SK-N-SH (cell line): ENCODE measurements at regions not wholly inside any gene's neighbourhood (a gene's known extent, or its start where the extent isn't known, plus 50 kb on each side); places are given as distances from the start of the nearest gene placed in this dataset.
A peak's percentile ranks its signal among the peaks of the same experiment; 100 is the strongest.

Experiments
- CTCF ChIA-PET: fragments of 300-600, 350-600 bp; formaldehyde crosslinking; extraction: SDS; loops from one replicate; lab custom pipeline; 2021; lab: Yijun Ruan, JAX
- POLR2A ChIA-PET: fragments of 350-600 bp; sonication (Branson Sonifier 250); formaldehyde crosslinking; extraction: SDS; loops from one replicate; lab custom pipeline; 2020; ENCODE audit warnings: antibody characterized with exemption, inconsistent platforms; lab: Yijun Ruan, JAX
- DNase-seq: peaks from one replicate; pipeline ENCODE4 v3.0.0; 2012
- H2AFZ ChIP-seq: fragments of 200-600 bp; sonication (generic); 2 replicates; pipeline ENCODE4 v1.8.1; 2016; ENCODE audit warnings: antibody characterized with exemption, mild to moderate bottlenecking, low read depth
- H3F3A ChIP-seq: fragments of 200-600 bp; sonication (generic); replicated peaks from 2 replicates; pipeline ENCODE3; 2016; ENCODE audit warnings: antibody characterized with exemption, mild to moderate bottlenecking; ENCODE audit not compliant: insufficient read depth
- H3K27ac ChIP-seq, 2 experiments: fragments of 200-500 bp in 1 of 2; fragments of 200-600 bp in 1 of 2; sonication (Bioruptor generic) in 1 of 2; sonication (generic), shearing (Covaris generic) in 1 of 2; 2 replicates each; pipeline versions ENCODE4 v1.5.1 to v1.6.1; 2014 to 2016; ENCODE audit warnings: low read depth in 2 of 2, inconsistent platforms in 1 of 2, low read length in 1 of 2, mild to moderate bottlenecking in 1 of 2, mixed read lengths in 1 of 2
- H3K27me3 ChIP-seq: fragments of 200-600 bp; sonication (generic), shearing (Covaris generic); 2 replicates; pipeline ENCODE4 v1.6.1; 2016; ENCODE audit warnings: mixed run types; ENCODE audit not compliant: insufficient read depth
- H3K36me3 ChIP-seq, 2 experiments: fragments of 200-500 bp in 1 of 2; fragments of 200-600 bp in 1 of 2; sonication (Bioruptor generic) in 1 of 2; sonication (generic) in 1 of 2; replicated peaks in 1 of 2; 2 replicates each; pipeline versions ENCODE3 to v1.5.1; 2014 to 2016; ENCODE audit warnings: low read length in 1 of 2, mild to moderate bottlenecking in 1 of 2; ENCODE audit not compliant: insufficient read depth in 2 of 2, control insufficient read depth in 1 of 2
- H3K4me1 ChIP-seq, 2 experiments: fragments of 200-500 bp in 1 of 2; fragments of 200-600 bp in 1 of 2; sonication (Bioruptor generic) in 1 of 2; sonication (generic), shearing (Covaris generic) in 1 of 2; 2 replicates each; pipeline versions ENCODE4 v1.5.1 to v1.6.1; 2014 to 2016; ENCODE audit warnings: low read depth in 1 of 2, low read length in 1 of 2, mixed run types in 1 of 2; ENCODE audit not compliant: insufficient read depth in 2 of 2, control insufficient read depth in 1 of 2
- H3K4me2 ChIP-seq: fragments of 200-600 bp; sonication (generic), shearing (Covaris generic); 2 replicates; pipeline ENCODE4 v1.6.1; 2017; ENCODE audit warnings: mixed run types
- H3K4me3 ChIP-seq, 2 experiments: fragments of 200-500 bp in 1 of 2; fragments of 200-600 bp in 1 of 2; sonication (Bioruptor generic) in 1 of 2; sonication (generic), shearing (Covaris generic) in 1 of 2; 2 replicates each; pipeline versions ENCODE4 v1.5.1 to v1.8.1; 2014 to 2016; ENCODE audit warnings: low read depth in 2 of 2, inconsistent platforms in 1 of 2, low read length in 1 of 2, mild to moderate bottlenecking in 1 of 2, mixed read lengths in 1 of 2, moderate library complexity in 1 of 2
- H3K79me2 ChIP-seq: fragments of 200-600 bp; sonication (generic); 2 replicates; pipeline ENCODE4 v1.8.1; 2017; ENCODE audit warnings: mild to moderate bottlenecking; ENCODE audit not compliant: insufficient read depth
- H3K9ac ChIP-seq: fragments of 200-600 bp; sonication (generic); 2 replicates; pipeline ENCODE4 v1.6.1; 2017; ENCODE audit warnings: mixed run types
- H3K9me2 ChIP-seq: fragments of 200-600 bp; sonication (generic); 2 replicates; pipeline ENCODE4 v1.6.1; 2017; ENCODE audit warnings: mixed run types
- H3K9me3 ChIP-seq: fragments of 200-600 bp; sonication (generic); 2 replicates; pipeline ENCODE4 v1.6.1; 2017; ENCODE audit warnings: mixed run types, mild to moderate bottlenecking, moderate library complexity
- H4K20me1 ChIP-seq: fragments of 200-600 bp; sonication (generic); 2 replicates; pipeline ENCODE4 v1.6.1; 2017; ENCODE audit warnings: mild to moderate bottlenecking, mixed run types; ENCODE audit not compliant: insufficient read depth
- FOSL2 ChIP-seq: IDR thresholded peaks from 2 replicates; pipeline ENCODE4 v1.4.0; 2012; ENCODE audit warnings: low read depth, mild to moderate bottlenecking, moderate library complexity, borderline replicate concordance
- GABPA ChIP-seq: IDR thresholded peaks from 2 replicates; pipeline ENCODE4 v1.4.0; 2012; ENCODE audit warnings: low read depth, mild to moderate bottlenecking
- GATA2 ChIP-seq: sonication (generic); formaldehyde crosslinking; IDR thresholded peaks from 2 replicates; pipeline ENCODE4 v1.5.0; 2020; ENCODE audit warnings: mild to moderate bottlenecking, missing genetic modification reagents
- MAX ChIP-seq: IDR thresholded peaks from 2 replicates; pipeline ENCODE4 v1.4.0; 2012; ENCODE audit warnings: low read depth
- NRF1 ChIP-seq: IDR thresholded peaks from 2 replicates; pipeline ENCODE4 v1.6.1; 2012; ENCODE audit warnings: low read depth, mild to moderate bottlenecking, low read length
- POLR2AphosphoS5 ChIP-seq: IDR thresholded peaks from 2 replicates; pipeline ENCODE4 v1.6.1; 2012; ENCODE audit warnings: low read depth, low read length
- RCOR1 ChIP-seq: fragments of 150-350 bp; IDR thresholded peaks from 2 replicates; pipeline ENCODE4 v1.6.1; 2017; ENCODE audit warnings: antibody characterized with exemption, low read length
- RFX5 ChIP-seq: IDR thresholded peaks from 2 replicates; pipeline ENCODE4 v1.6.1; 2012; ENCODE audit warnings: mild to moderate bottlenecking, improper control_type of control experiment, low read length
- SIN3A ChIP-seq: IDR thresholded peaks from 2 replicates; pipeline ENCODE4 v1.6.1; 2012; ENCODE audit warnings: low read depth, mild to moderate bottlenecking, low read length, moderate library complexity, borderline replicate concordance
- SMC3 ChIP-seq: IDR thresholded peaks from 2 replicates; pipeline ENCODE4 v1.6.1; 2012; ENCODE audit warnings: low read depth, low read length, improper control_type of control experiment
- TCF12 ChIP-seq: IDR thresholded peaks from 2 replicates; pipeline ENCODE4 v1.4.0; 2012
- TEAD4 ChIP-seq: IDR thresholded peaks from 2 replicates; pipeline ENCODE4 v1.4.0; 2012; ENCODE audit warnings: mild to moderate bottlenecking, borderline replicate concordance; ENCODE audit not compliant: insufficient read depth
- YY1 ChIP-seq: IDR thresholded peaks from 2 replicates; pipeline ENCODE4 v1.4.0; 2012; ENCODE audit warnings: low read depth, mild to moderate bottlenecking
- WGBS: methylation state at CpG from one replicate; pipeline ENCODE4 v1.1.6; 2017; ENCODE audit warnings: low lambda C conversion rate; 5-methylcytosine and 5-hydroxymethylcytosine counted together
- TF ChIP-seq, protein P1 (sequence below): IDR thresholded peaks from 2 replicates; pipeline ENCODE4 v1.4.0; 2012; ENCODE audit warnings: low read depth, borderline replicate concordance

DNA sequence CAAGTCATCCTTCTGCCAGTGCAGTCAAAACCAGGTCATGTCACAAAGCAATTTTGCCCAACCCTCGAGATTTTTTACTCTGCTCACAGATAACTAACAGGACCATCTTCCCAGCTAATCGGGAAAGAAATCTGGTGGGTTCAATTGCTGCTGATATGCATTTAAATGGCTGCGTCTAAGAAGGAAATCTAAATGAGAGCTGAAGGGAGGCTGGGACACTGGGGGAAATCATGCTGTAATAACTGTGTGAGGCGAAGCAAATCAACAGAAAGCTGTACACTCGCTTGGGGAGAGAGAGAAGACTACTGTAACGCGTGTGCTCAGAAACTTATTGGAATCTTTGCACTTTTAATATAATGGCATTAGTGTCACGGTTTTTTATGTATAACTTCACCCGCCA lies 535.0 kb downstream of the CDK5RAP2 start:
- no peaks in the 10 kb centered on the region for H3K27me3 ChIP-seq
- no peaks in the 10 kb centered on the region for H3K79me2 ChIP-seq
- H3K9me2 ChIP-seq, result no peaks in the 10 kb centered on the region
- DNase-seq, result no peak
- H3K4me2 ChIP-seq, result no peak overlapping the region
- no peak overlapping the region for H3K4me3 ChIP-seq
- TF ChIP-seq MAX (no peak), GATA2 (CRISPR knock-in tag) (peak; percentile 54)
- no peaks in the 10 kb centered on the region for H3K36me3 ChIP-seq
- no peak overlapping the region for H3K27ac ChIP-seq
- WGBS, result 18% methylated on average over 9 of the region's 9 CpGs
- CTCF ChIA-PET, result no interaction called here
- no peaks in the 10 kb centered on the region for H4K20me1 ChIP-seq
- H3K4me1 ChIP-seq, result no peaks in the 10 kb centered on the region; a peak in 1 of 4 replicates
- no peak overlapping the region for H2AFZ ChIP-seq
- H3F3A ChIP-seq, result no peaks in the 10 kb centered on the region
- POLR2A ChIA-PET, result no interaction called here
- H3K9ac ChIP-seq, result no peak overlapping the region
- no peaks in the 10 kb centered on the region for H3K9me3 ChIP-seq

DNA sequence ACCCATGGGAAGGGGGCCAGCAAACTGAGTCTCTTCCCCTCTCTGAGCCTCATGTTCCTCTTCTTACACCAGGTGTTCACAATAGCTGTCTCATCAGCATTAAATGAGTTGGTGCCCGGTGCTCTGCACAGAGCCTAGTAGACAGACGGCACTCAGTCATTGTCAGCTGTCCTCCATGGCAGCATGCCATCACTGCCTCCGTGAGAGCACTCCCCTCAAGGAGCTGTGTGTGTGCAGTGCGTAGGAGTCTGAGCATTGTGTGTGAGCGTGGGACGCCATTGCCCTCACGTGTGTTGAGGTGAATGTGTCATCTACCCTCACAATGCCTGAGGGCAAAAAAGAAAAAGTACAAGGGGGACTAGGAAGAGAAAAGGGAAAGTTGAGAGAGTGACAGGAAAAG lies 536.5 kb downstream of the CDK5RAP2 start:
- CTCF ChIA-PET, result no interaction called here
- TF ChIP-seq SMC3 (no peak), NRF1 (no peak), TEAD4 (no peak), RCOR1 (no peak), GABPA (no peak), SIN3A (no peak), RFX5 (no peak), FOSL2 (no peak), YY1 (no peak)
- POLR2A ChIA-PET, result no interaction called here

DNA sequence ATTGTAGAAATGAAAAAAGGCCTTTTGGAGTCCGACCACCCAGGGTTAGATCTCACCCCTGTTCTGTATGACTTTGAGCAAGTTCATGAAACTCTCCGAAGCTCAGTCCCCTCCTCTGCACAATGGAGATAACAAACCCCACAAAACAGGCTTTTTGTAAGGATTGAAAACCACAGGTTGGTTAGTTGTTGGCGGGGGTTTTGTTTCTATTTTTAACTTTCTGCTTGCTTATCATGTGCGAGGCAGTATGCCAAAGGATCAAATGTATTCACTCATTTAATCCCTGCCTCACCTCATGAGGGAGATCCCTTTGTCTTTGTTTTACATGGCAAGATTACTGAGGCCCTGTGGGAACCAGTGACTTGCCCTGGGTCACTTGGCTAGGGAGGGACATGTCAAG lies 539.1 kb downstream of the CDK5RAP2 start:
- no peaks in the 10 kb centered on the region; a peak in 1 of 4 replicates for H3K4me1 ChIP-seq
- no peak for DNase-seq
- H3K9me2 ChIP-seq, result no peaks in the 10 kb centered on the region
- no peak overlapping the region for H3K9ac ChIP-seq
- H4K20me1 ChIP-seq, result no peaks in the 10 kb centered on the region
- H3K27ac ChIP-seq, result no peak overlapping the region
- H3K27me3 ChIP-seq, result no peaks in the 10 kb centered on the region
- no peaks in the 10 kb centered on the region for H3K9me3 ChIP-seq
- H3K4me2 ChIP-seq, result no peak overlapping the region
- POLR2A ChIA-PET, result no interaction called here
- no peaks in the 10 kb centered on the region for H3K79me2 ChIP-seq
- 23% methylated on average over 4 of the region's 4 CpGs for WGBS
- TF ChIP-seq FOSL2 (no peak), POLR2AphosphoS5 (no peak), MAX (no peak), TCF12 (no peak), RFX5 (no peak)
- TF ChIP-seq, protein P1, sequence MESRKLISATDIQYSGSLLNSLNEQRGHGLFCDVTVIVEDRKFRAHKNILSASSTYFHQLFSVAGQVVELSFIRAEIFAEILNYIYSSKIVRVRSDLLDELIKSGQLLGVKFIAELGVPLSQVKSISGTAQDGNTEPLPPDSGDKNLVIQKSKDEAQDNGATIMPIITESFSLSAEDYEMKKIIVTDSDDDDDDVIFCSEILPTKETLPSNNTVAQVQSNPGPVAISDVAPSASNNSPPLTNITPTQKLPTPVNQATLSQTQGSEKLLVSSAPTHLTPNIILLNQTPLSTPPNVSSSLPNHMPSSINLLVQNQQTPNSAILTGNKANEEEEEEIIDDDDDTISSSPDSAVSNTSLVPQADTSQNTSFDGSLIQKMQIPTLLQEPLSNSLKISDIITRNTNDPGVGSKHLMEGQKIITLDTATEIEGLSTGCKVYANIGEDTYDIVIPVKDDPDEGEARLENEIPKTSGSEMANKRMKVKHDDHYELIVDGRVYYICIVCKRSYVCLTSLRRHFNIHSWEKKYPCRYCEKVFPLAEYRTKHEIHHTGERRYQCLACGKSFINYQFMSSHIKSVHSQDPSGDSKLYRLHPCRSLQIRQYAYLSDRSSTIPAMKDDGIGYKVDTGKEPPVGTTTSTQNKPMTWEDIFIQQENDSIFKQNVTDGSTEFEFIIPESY, result no peak
- H3K4me3 ChIP-seq, result no peak overlapping the region
- H3K36me3 ChIP-seq, result no peaks in the 10 kb centered on the region
- H2AFZ ChIP-seq, result no peak overlapping the region
- no peaks in the 10 kb centered on the region for H3F3A ChIP-seq
- CTCF ChIA-PET, result no interaction called here

More for the DNA sequence above, 536.5 kb downstream of the CDK5RAP2 start:
- H3K9ac ChIP-seq, result no peak overlapping the region
- H3F3A ChIP-seq, result no peaks in the 10 kb centered on the region
- no peak for DNase-seq
- no peaks in the 10 kb centered on the region for H3K79me2 ChIP-seq
- no peaks in the 10 kb centered on the region; a peak in 1 of 4 replicates for H3K4me1 ChIP-seq
- H2AFZ ChIP-seq, result no peak overlapping the region
- no peaks in the 10 kb centered on the region for H3K9me2 ChIP-seq
- H3K4me3 ChIP-seq, result no peak overlapping the region
- no peak overlapping the region for H3K27ac ChIP-seq
- H3K36me3 ChIP-seq, result no peaks in the 10 kb centered on the region
- no peak overlapping the region for H3K4me2 ChIP-seq
- H3K27me3 ChIP-seq, result no peaks in the 10 kb centered on the region
- 35% methylated on average over 6 of the region's 7 CpGs for WGBS
- no peaks in the 10 kb centered on the region for H3K9me3 ChIP-seq
- no peaks in the 10 kb centered on the region for H4K20me1 ChIP-seq
